GM12878 (cell line): ENCODE measurements at regions not wholly inside any gene's neighbourhood (a gene's known extent, or its start where the extent isn't known, plus 50 kb on each side); places are given as distances from the start of the nearest gene placed in this dataset.

Experiments
- ATAC-seq: fragments of 200-7000 bp; cut with Tn5 transposase; 3 replicates; pipeline ENCODE4 v1.9.1; 2020; ENCODE audit warnings: mild to moderate bottlenecking, moderate library complexity
- BruUV-seq: library from RNA; stranded (reverse); fragments of 400-500 nt; replicated peaks from 2 replicates; lab custom pipeline; 2021; lab: Mats Ljungman, UMichigan
- CTCF ChIA-PET: fragments of 300-600 bp; sonication (Branson Sonifier 250); formaldehyde crosslinking; extraction: SDS; loops from one replicate; lab custom pipeline; 2021; ENCODE audit warnings: inconsistent platforms; lab: Yijun Ruan, JAX
- POLR2A ChIA-PET: fragments of 350-600 bp; formaldehyde crosslinking; extraction: SDS; loops from one replicate; lab custom pipeline; 2021; ENCODE audit warnings: inconsistent platforms; lab: Charles Lee
- RAD21 ChIA-PET: fragments of 300-600 bp; sonication (Branson Sonifier 250); formaldehyde crosslinking; loops from one replicate; lab custom pipeline; 2023; ENCODE audit warnings: antibody characterized with exemption; ENCODE audit not compliant: unreplicated experiment; lab: Charles Lee
- SMC1A ChIA-PET: fragments of 300-600 bp; sonication (Branson Sonifier 250); formaldehyde crosslinking; loops from one replicate; lab custom pipeline; 2023; ENCODE audit not compliant: unreplicated experiment, uncharacterized antibody; lab: Charles Lee
- DNase-seq: peaks from one replicate; pipeline ENCODE4 v3.0.0-alpha.2; 2011; ENCODE audit warnings: low read depth, low spot score
- FAIRE-seq: peaks from 3 replicates; lab custom pipeline; 2011; peaks lifted over from hg19 to GRCh38; lab: Jason Lieb, UNC
- H2AFZ ChIP-seq: 2 replicates; pipeline ENCODE4 v1.6.0; 2011; ENCODE audit warnings: low read depth, low read length, control low read depth; ENCODE audit not compliant: control insufficient read depth
- H3K27ac ChIP-seq: 2 replicates; pipeline ENCODE4 v1.5.1; 2011; ENCODE audit warnings: control low read depth; ENCODE audit not compliant: control insufficient read depth, insufficient read depth
- H3K27me3 ChIP-seq, 2 experiments: replicated peaks in 1 of 2; 2 replicates each; pipeline versions ENCODE4 v1.6.0 to v1.6.1; 2011; ENCODE audit warnings: low read length in 1 of 2; ENCODE audit not compliant: control insufficient read depth in 2 of 2, insufficient read depth in 2 of 2
- H3K36me3 ChIP-seq, 2 experiments: 2 replicates each; pipeline ENCODE4 v1.5.1; 2011; ENCODE audit warnings: low read length in 1 of 2; ENCODE audit not compliant: control insufficient read depth in 2 of 2, insufficient read depth in 2 of 2
- H3K4me1 ChIP-seq: 2 replicates; pipeline ENCODE4 v1.6.1; 2011; ENCODE audit warnings: mild to moderate bottlenecking, low read length, moderate library complexity, mixed read lengths; ENCODE audit not compliant: control insufficient read depth, insufficient read depth
- H3K4me2 ChIP-seq: 2 replicates; pipeline ENCODE4 v1.6.0; 2011; ENCODE audit warnings: control low read depth; ENCODE audit not compliant: control insufficient read depth, insufficient read depth
- H3K4me3 ChIP-seq: fragments of 200-600 bp; sonication (generic); 2 replicates; pipeline ENCODE4 v1.5.1; 2016
- H3K79me2 ChIP-seq: 2 replicates; pipeline ENCODE4 v1.6.0; 2011; ENCODE audit warnings: low read length; ENCODE audit not compliant: control insufficient read depth, insufficient read depth
- H3K9ac ChIP-seq: 2 replicates; pipeline ENCODE4 v1.8.0; 2011; ENCODE audit warnings: low read length, control low read depth, mixed read lengths; ENCODE audit not compliant: control insufficient read depth, insufficient read depth
- H3K9me3 ChIP-seq: replicated peaks from 3 replicates; pipeline ENCODE4 v1.5.1; 2011; ENCODE audit warnings: mild to moderate bottlenecking, low read length; ENCODE audit not compliant: control insufficient read depth, insufficient read depth
- H4K20me1 ChIP-seq: 2 replicates; pipeline ENCODE4 v1.6.0; 2011; ENCODE audit not compliant: control insufficient read depth, insufficient read depth
- BCL11A ChIP-seq: IDR thresholded peaks from 2 replicates; pipeline ENCODE4 v1.6.1; 2011; ENCODE audit warnings: low read depth, low read length
- BHLHE40 ChIP-seq, 2 experiments: fragments of 450-650 bp in 1 of 2; IDR thresholded peaks; 2 replicates each; pipeline ENCODE4 v1.6.1; 2011 to 2017; ENCODE audit warnings: low read depth in 2 of 2, borderline replicate concordance in 1 of 2, improper control_type of control experiment in 1 of 2, low read length in 1 of 2, mild to moderate bottlenecking in 1 of 2
- CHD1 ChIP-seq: IDR thresholded peaks from 2 replicates; pipeline ENCODE4 v1.6.1; 2012; ENCODE audit warnings: low read depth, low read length, improper control_type of control experiment
- EED ChIP-seq: sonication (generic); IDR thresholded peaks from 2 replicates; pipeline ENCODE4 v1.6.1; 2016; ENCODE audit warnings: antibody characterized with exemption, low read depth
- EP300 ChIP-seq, 2 experiments: fragments of 150-350 bp in 1 of 2; IDR thresholded peaks; 2 replicates each; pipeline ENCODE4 v1.6.1; 2011 to 2012; ENCODE audit warnings: low read depth in 2 of 2, low read length in 2 of 2, borderline replicate concordance in 1 of 2, improper control_type of control experiment in 1 of 2, inconsistent platforms in 1 of 2; ENCODE audit not compliant: control insufficient read depth in 1 of 2
- GABPA ChIP-seq: IDR thresholded peaks from 2 replicates; pipeline ENCODE4 v1.6.1; 2014; ENCODE audit warnings: antibody characterized with exemption, low read depth, mild to moderate bottlenecking, inconsistent platforms
- HDAC2 ChIP-seq: fragments of 200-600 bp; sonication (generic); IDR thresholded peaks from 2 replicates; pipeline ENCODE4 v1.6.1; 2017
- MEF2B ChIP-seq: fragments of 450-650 bp; IDR thresholded peaks from 2 replicates; pipeline ENCODE4 v1.6.1; 2018; ENCODE audit warnings: mild to moderate bottlenecking, moderate library complexity; ENCODE audit not compliant: partially characterized antibody, poor library complexity, severe bottlenecking
- MTA3 ChIP-seq: IDR thresholded peaks from 2 replicates; pipeline ENCODE4 v1.6.1; 2012; ENCODE audit warnings: low read length, inconsistent platforms, borderline replicate concordance
- NFYA ChIP-seq: IDR thresholded peaks from 2 replicates; pipeline ENCODE4 v1.6.1; 2011; ENCODE audit warnings: low read depth, mild to moderate bottlenecking, low read length, improper control_type of control experiment, borderline replicate concordance
- PKNOX1 ChIP-seq: fragments of 450-650 bp; IDR thresholded peaks from 2 replicates; pipeline ENCODE4 v1.6.1; 2016; ENCODE audit warnings: mild to moderate bottlenecking
- SMAD5 ChIP-seq: IDR thresholded peaks from 2 replicates; pipeline ENCODE4 v1.6.1; 2016; ENCODE audit warnings: antibody characterized with exemption, low read depth
- STAT1 ChIP-seq: fragments of 450-650 bp; conservative IDR thresholded peaks from 2 replicates; pipeline ENCODE4 v1.6.1; 2014; ENCODE audit warnings: antibody characterized with exemption, mild to moderate bottlenecking
- STAT3 ChIP-seq: IDR thresholded peaks from 2 replicates; pipeline ENCODE4 v1.6.1; 2011; ENCODE audit warnings: low read depth, low read length, improper control_type of control experiment
- ZNF217 ChIP-seq: fragments of 450-650 bp; IDR thresholded peaks from 2 replicates; pipeline ENCODE4 v1.6.1; 2017; ENCODE audit warnings: antibody characterized with exemption, mild to moderate bottlenecking
- ZNF274 ChIP-seq: IDR thresholded peaks from one replicate; pipeline ENCODE4 v1.8.0; 2011; ENCODE audit not compliant: insufficient read length, insufficient read depth
- WGBS: methylation state at CpG from one replicate; pipeline ENCODE4 v1.1.6; 2016; ENCODE audit warnings: low lambda C conversion rate; ENCODE audit not compliant: insufficient replicate concordance, insufficient coverage; ENCODE audit errors: missing lambda C conversion rate; 5-methylcytosine and 5-hydroxymethylcytosine counted together
- in situ Hi-C: fragments of 300-500 bp; cut with MboI; formaldehyde crosslinking; loops from 9 replicates; pipeline ENCODE4 v1.14.3; 2018; ENCODE audit warnings: mixed read lengths
- intact Hi-C: fragments of 100-400 bp; cut with micrococcal nuclease; formaldehyde crosslinking; loops from one replicate; pipeline ENCODE4 v1.14.2; 2022; ENCODE audit not compliant: unreplicated experiment
- TF ChIP-seq, protein P1 (sequence below): fragments of 450-650 bp; IDR thresholded peaks from 2 replicates; pipeline ENCODE4 v1.6.1; 2014; ENCODE audit warnings: mild to moderate bottlenecking

DNA sequence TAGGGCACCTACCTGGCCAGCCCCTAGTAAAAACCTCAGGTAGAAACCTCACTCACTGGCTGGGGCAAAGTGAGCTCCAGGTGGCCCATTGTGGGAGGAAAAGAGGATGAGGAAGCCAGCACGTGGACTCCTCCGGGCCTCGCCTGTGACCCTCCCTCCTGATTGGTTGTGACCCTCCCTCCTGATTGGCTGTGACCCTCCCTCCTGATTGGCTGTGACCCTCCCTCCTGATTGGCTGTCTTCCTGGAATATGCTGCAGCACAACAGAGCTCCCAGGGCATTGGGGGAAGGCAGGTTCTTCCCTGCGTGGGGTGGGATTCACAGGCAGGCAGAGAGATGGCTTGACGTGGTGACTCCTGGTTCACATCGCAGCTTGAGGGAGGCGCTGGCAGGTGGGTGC, 343.0 kb downstream of the GLRX3 start:
- ChIA-PET POLR2A (no interaction called here), CTCF (no interaction called here), SMC1A (no interaction called here), RAD21 (no interaction called here)
- DNase-seq (no peak), ATAC-seq (no peak), FAIRE-seq (no peak)
- TF ChIP-seq SMAD5 (no peak), EED (no peak), ZNF217 (no peak)
- in situ Hi-C loops (no loop called here), intact Hi-C loops (no loop called here)
- no peaks in the 10 kb centered on the region for H3K4me1 ChIP-seq
- BruUV-seq, result no TSS peak
- H3K27me3 ChIP-seq, result no peaks in the 10 kb centered on the region
- no peak overlapping the region for H3K9ac ChIP-seq
- no peaks in the 10 kb centered on the region for H3K79me2 ChIP-seq
- H3K36me3 ChIP-seq, result no peaks in the 10 kb centered on the region
- H3K4me2 ChIP-seq, result no peak overlapping the region
- no peaks in the 10 kb centered on the region; the same call in 2 of the 3 replicates for H3K9me3 ChIP-seq
- H3K4me3 ChIP-seq, result no peak overlapping the region
- H4K20me1 ChIP-seq, result no peaks in the 10 kb centered on the region
- WGBS, result 39% methylated on average over 7 of the region's 7 CpGs
- H3K27ac ChIP-seq, result no peak overlapping the region
- no peak overlapping the region for H2AFZ ChIP-seq

DNA sequence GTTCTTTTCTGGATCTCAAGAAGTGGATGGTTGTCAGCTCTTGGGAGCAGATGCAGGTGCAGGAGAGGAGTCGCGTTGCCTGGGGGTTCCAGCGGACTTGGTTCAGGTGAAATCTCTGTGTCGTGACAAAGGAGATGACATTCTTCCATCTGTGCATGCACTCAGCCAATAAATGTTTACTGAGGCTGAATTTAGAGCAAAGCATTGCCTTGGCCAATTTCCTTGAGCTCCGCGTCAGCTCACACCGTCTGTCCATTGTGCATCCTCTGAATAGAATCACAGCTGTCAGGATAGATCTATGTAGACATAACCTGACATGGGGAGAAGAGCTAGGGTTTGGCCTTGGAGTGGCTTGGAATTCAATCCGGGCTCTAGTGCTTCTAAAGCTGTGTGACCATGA, 343.7 kb downstream of the GLRX3 start:
- ChIA-PET POLR2A (no interaction called here), RAD21 (no interaction called here)
- Histone ChIP-seq H3K27ac (no peak overlapping the region), H3K9ac (no peak overlapping the region), H3K4me3 (no peak overlapping the region), H4K20me1 (no peaks in the 10 kb centered on the region)
- FAIRE-seq, result no peak
- intact Hi-C loops, result no loop called here
- TF ChIP-seq MTA3 (no peak), GABPA (no peak), CHD1 (no peak), HDAC2 (no peak), ZNF274 (no peak), EP300 (IDR thresholded peaks at IDR 0.05; ENCODE audit: borderline replicate concordance in 1 of 2, control insufficient read depth in 1 of 2, low read depth in 2 of 2, low read length in 2 of 2) (no peak), STAT1 (no peak), PKNOX1 (no peak), NFYA (no peak), BHLHE40 (IDR thresholded peaks at IDR 0.05; ENCODE audit: borderline replicate concordance in 1 of 2, low read depth in 2 of 2, low read length in 1 of 2) (no peak), BCL11A (no peak), MEF2B (no peak), STAT3 (no peak)
- TF ChIP-seq, protein P1, sequence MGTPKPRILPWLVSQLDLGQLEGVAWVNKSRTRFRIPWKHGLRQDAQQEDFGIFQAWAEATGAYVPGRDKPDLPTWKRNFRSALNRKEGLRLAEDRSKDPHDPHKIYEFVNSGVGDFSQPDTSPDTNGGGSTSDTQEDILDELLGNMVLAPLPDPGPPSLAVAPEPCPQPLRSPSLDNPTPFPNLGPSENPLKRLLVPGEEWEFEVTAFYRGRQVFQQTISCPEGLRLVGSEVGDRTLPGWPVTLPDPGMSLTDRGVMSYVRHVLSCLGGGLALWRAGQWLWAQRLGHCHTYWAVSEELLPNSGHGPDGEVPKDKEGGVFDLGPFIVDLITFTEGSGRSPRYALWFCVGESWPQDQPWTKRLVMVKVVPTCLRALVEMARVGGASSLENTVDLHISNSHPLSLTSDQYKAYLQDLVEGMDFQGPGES, result no peak
- TF ChIP-seq, all 136 proteins: peak for 0
- ATAC-seq (no peak), DNase-seq (no peak)
- Histone ChIP-seq H3K27me3 (no peaks in the 10 kb centered on the region), H3K79me2 (no peaks in the 10 kb centered on the region), H3K36me3 (no peaks in the 10 kb centered on the region), H3K4me1 (no peaks in the 10 kb centered on the region), H3K4me2 (no peak overlapping the region), H3K9me3 (no peaks in the 10 kb centered on the region; the same call in 2 of the 3 replicates), H2AFZ (no peak overlapping the region)
- CTCF ChIA-PET, result no interaction called here
- 38% methylated on average over 8 of the region's 8 CpGs for WGBS
- BruUV-seq, result no TSS peak
- in situ Hi-C loops, result no loop called here
- SMC1A ChIA-PET, result no interaction called here
